Activated naive CD8-positive, alpha-beta T cell treated with anti-CD3 and anti-CD28 coated beads, Interleukin-2, amount 50 U/mL, for 16 hours (primary cell): ENCODE measurements at regions not wholly inside any gene's neighbourhood (a gene's known extent, or its start where the extent isn't known, plus 50 kb on each side); places are given as distances from the start of the nearest gene placed in this dataset.

Experiments
- DNase-seq: peaks from one replicate; pipeline ENCODE4 v3.0.0-alpha.2; 2020; ENCODE audit warnings: low read depth, low spot score

DNA sequence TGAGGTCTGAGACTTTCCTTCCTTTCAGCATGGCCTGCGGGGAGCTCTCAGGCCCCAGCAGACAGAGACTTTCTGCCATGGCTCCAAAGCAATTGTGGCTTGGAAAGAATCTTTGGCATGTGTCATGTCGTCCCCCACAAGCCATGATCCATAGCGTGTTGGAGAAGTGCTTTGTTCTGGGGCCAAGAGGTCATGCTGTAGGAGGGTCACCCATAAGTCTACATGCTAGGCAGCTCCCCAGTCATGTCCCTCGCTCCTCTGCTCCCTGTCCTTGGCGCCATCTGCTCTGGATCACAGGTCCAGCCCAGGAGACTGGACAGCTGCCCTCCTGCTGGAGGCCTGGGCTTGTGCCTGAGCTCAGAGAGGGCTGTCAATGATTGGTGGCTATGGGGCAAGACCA is 78.8 kb upstream of the LCLAT1 start:
- no peak for DNase-seq

DNA sequence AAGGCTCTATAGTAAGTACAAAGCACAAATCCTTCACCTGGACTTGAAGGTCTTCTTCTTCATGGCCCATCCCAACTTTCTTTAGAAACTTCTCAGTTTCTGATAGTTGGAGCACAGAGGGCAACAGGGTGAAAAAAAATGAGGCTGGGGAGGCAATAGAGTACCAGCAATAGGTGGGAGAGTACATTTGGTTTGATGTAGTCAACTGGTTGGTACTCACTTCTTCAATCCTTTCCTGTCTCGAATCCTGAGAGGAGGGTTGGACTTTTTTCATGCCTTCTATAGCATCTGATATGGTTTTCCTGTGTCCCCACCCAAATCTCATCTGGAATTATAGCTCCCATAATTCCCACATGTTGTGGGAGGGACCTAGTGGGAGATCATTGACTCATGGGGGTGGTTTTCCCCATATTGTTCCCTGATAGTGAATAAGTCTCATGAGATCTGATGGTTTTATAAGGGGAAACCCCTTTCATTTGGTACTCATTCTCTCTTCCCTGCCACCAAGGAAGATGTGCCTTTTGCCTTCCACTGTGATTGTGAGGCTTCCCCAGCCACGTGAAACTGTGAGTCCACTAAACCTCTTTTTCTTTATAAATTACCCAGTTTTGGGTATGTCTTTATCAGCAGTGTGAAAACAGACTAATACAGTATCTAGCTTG is 75.9 kb upstream of the LCLAT1 start:
- DNase-seq: no peak

DNA sequence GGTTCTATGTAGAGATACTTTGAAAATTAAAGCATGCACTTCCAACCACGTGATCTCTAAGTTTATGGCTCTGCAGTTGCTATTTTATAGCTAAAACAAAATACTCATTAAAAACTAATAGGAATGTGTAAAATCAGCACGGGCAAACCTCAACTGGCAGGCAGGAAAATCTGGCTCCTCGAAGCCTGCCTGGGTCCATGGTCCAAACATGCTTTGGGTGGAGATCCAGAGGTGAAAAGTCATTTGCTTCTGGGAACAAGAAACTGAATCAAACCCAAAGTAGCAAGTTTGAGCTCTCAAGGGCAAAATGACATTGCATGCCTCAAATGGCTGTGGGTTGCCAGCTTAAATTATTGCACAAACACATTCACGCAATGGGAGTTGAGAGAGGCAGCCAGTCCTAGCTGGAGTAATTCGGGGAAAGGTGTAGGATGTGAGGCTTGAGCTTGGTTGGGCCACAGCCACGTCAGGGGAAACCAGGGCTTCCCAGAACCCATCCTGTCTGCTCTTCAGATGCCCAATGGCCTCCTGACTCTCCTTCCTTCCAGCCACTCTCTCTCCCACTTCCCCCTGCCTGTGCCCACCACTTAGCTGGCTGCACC is 75.2 kb upstream of the LCLAT1 start:
- no peak for DNase-seq

DNA sequence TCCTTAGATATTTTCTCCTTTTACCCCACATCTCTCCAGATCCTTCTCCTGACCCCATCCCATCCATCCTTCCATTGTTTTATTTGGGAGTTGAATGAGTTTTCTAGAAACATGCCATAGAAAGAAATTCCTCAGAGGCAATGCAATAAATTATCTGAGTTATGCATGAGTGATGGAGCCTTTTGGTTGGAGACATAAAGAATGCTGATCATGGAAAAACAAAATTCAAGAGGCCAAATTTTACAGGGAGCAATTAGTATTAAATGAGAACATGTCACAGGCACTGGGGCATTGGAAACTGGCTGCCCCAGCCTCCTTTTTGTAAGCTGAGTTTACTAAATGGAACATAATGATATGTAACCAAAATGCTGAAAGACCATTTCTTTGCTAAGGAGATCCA is 74.2 kb upstream of the LCLAT1 start:
- DNase-seq: no peak

DNA sequence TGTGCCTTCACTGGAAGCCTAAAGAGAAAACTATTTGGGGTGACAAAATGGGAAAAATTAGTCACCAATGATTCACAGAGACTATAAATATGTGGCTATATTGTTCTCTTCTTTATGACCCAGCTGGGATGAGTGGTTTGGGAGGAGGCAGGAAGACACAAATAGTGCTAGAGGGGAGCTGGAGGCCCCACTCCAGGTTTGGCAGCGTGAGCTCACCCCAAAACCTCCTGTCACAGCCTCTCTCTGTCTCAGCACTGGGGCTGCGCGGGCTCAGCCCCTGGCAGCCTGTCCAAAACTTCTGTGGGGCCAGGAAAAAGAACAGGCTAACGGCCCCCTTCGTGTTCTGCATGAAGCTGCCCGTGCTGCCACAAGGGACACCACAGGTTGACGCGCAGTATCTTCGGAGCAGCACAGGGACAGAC is 73.2 kb upstream of the LCLAT1 start:
- DNase-seq: no peak

DNA sequence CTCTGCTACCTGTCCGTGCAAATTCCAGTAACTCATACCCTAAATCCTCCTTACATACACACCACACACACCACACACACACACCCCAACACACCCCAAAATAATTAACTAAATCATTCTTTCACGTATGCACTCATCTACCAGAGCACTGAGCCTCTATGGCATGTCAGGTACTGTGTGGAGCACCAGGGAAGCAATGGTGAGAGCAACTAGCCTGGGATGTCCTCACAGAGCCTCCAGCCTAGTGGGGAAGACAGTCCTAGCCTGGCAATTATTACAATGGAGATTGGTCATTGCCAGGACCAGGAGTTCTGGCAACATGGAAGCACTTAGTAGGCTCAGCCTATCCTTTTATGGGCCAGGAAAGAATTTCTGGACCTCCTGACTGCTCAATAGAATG is 72.7 kb upstream of the LCLAT1 start:
- DNase-seq: no peak

DNA sequence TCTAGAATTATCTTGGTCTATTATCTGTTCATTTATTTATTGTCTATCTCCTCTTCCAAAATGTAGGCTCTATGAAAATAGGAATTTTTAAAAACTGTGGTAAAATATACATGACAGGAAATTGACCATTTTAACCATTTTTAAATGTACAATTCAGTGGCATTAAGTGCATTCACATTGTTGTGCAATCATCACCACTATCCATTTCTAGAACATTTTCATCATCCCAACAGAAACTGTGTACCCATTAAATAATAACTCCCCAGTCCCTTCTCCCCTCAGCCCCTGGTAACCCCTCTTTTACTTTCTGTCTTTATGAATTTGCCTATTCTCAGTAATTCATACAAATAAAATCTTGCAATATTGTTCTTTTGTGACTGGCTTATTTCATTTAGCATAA is 71.1 kb upstream of the LCLAT1 start:
- DNase-seq: no peak

DNA sequence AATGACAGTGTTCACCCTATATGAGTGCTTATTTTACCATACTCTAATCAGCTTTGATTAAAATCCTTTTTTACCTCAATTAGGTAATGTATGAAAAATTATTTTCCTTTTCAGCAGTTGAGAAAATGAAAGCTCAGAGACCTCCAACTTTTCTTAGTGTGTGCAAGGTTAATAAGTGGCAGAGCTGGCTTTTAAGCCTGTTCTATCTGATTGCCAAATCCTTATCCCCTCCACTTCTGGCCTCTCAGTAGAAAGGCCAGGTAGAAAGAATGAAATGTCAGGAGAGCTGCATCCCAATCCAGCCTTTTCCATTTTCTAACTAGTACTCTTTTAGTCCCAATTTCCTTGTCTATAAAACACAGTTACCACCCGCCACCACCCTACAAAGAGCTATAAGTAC is 67.6 kb upstream of the LCLAT1 start:
- no peak for DNase-seq

DNA sequence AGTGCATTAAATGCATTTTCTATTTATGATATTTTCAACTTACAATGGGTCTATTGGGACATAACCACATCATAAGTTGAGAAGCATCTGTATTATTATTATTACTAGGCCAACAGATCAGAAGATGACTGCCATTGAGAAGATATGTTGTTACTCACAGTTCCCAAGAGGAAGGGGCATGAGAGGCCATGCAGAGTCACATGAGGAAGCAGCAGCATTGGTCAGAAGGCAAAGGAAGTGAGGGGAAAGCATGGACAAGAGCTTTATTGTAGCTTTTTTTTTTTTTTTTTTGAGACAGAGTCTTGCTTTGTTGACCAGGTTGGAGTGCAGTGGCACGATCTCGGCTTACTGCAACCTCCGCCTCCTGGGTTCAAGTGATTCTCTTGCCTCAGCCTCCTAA is 66.2 kb upstream of the LCLAT1 start:
- DNase-seq: no peak

DNA sequence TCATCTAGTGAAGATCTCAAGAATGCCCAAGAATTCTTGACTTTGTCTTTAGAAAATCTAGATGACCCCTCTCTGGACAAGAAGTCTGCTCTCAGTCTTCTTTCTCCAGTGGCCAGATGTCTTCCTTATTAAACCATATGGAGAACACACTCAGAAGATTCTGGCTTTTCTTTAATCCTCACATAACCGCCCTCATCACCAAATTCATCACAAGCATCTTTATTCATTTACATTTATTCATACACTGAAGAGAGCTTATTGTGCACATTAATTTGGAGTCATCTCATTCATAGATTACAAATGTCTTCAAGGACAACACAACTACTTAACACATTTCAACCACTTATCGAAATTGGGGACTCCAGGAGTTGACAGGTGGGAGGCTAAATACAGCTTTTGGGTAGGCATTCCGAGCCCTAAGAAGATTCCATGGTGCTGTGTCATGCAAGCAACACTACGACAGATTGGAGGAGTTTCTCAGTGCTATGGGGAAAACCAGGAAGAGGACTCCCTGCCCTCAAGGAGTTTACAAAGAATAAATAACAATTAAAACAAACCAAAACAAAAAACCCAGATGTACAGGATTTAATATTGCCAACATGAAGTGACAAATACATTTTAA is 64.8 kb upstream of the LCLAT1 start:
- no peak for DNase-seq

DNA sequence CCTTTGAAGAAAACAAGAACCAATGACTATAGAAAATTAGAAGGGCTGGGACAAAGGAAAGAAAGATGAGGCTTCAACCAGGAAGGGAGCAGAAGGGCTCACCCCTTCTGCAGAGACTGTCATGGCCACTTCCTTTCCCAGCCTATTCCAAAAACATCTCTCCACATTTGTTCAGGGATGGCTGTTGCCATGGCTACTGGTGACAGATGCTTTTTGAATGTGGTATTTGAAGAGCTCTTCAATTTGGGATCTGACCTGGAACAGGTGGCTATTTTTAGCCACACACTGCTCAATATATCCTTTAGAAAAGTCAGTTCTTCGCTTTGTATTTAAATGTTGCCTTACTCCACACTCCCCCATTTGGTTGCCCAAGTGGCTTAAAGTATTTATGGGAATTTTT is 64.1 kb upstream of the LCLAT1 start:
- DNase-seq: no peak

DNA sequence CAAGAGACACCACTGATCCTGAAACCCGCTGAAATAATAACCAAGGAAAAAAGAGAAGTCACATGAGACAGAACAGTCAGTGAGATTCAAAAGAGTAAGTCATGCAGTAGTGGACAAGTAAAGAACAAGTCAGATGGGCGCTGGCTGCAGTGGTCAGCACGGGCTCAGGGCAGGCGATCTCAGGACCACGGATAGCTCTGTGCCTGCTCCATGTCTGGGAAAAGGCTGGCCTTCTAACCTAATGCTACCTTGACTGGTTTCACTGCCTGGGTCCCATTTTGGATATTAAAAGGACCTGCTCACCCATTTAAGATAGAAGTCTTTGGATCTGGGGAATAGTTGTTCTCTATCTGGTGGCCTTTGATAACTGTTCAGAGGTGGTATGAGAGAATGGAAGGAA is 61.7 kb upstream of the LCLAT1 start:
- no peak for DNase-seq

DNA sequence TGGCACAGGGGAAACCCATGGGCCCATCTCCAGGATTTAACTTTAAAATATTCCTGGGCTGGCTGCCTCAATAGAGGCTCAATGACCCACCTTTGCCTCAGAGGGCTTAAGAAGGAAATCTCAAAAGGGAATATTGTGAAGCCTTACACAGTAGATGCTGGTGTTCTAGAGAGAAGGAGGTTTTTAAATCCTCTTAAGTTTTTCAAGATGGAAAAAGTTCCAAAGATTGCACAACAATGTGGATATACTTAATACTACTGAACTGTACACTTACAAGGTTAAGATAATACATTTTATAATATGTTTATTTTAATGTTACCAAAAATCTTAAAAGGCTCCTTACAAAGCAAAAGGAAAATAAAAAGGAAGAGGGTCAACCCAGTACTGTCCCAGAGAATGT is 54.9 kb upstream of the LCLAT1 start:
- DNase-seq: no peak

DNA sequence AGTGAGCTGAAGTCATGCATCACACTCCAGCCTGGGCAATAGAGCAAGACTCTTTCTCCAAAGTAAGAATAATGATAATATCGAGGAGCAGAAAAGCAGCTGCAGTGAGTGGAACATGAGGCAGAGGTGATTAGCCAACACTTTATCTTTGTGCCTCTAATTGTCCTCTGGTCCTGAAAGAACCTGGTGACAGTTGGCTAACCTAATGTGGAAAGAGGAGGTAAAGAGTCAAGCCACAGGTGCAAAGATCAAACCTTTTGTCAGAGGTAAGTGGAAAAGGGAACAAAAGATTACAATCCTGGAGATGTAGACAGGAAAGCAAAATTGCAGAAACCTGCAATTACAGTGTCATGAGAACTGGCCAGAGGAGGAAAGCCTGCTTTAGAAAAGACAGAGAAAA is 53.5 kb upstream of the LCLAT1 start:
- DNase-seq: no peak

DNA sequence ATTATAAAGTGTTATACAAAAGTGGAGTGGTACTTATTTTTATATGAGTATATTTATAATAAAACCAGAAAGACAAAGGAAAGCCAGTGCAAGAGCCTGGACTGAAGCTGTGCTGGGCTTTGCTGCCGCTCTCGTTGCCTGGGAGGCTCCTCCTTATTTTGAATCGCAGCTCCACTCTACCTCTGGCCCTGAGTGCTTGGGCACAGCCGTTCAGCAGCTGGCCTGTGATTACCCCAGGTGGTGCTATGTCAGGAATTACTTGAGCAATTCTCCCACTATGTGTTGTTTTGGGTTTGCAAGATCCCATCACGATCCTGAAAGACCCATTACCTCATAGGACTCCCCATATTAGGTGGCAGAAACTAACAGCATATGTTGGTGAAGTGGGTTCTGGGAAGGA is 53.0 kb upstream of the LCLAT1 start:
- DNase-seq: no peak

DNA sequence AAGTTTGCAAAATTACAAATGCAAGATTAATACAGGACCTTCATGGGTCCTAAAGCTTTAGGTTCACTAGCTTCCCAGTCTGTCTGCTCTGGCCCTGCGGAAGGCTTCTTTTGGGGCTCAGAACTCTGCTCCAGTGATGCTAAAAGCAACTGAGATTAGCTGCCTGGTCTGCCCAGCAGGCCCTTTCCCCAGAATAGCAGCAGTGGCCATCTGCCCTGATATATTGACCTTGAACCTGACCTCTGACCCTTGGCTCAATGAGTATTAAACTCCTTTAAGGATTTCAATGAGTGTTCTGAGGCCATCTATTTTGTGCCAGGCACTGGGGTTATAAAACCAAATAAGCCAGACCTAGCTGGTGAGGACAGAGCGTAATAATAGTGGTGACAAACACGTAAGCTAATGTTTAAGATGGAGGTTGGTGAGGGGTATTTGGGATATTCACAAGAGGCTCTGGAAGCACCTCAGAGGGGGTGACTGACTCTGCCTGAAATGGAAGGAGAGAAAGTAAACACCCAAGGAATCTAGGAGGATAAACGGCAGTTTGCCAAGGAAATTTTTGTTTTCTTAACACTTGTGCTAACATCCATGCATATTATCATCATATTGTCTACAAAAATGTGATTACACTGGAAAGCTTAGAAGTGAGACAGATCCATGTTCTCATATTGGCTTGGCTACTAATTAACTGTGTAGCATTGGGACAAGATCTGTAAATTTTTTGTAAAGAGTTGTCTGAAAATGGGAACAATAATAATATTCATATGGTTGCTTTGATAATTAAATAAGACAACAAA is 50.4 kb upstream of the LCLAT1 start:
- no peak for DNase-seq
